ENCODE measurements at regions not wholly inside any gene's neighbourhood (a gene's known extent, or its start where the extent isn't known, plus 50 kb on each side); places are given as distances from the start of the nearest gene placed in this dataset.
A peak's percentile ranks its signal among the peaks of the same experiment; 100 is the strongest.

DNA sequence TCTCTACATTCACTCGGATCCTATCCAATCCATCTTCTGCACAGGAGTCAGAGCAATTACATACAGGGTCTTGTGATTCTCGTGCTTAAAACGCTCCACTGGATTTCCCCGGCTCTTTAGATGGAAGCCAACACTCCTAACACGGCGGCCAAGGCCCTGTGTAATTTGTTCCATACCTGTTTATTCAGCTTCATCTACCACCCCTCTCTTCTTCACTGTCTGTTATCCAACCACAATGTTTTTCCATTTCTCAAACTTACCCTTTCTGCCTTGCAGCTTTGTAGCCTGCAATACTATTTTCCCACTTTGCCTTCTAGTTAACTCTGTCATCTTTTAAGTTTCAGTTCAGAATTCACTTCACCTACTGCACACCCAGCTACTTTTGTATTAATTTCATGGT is 249.6 kb upstream of the USP25 start (continued):
- TF ChIP-seq, protein P1, sequence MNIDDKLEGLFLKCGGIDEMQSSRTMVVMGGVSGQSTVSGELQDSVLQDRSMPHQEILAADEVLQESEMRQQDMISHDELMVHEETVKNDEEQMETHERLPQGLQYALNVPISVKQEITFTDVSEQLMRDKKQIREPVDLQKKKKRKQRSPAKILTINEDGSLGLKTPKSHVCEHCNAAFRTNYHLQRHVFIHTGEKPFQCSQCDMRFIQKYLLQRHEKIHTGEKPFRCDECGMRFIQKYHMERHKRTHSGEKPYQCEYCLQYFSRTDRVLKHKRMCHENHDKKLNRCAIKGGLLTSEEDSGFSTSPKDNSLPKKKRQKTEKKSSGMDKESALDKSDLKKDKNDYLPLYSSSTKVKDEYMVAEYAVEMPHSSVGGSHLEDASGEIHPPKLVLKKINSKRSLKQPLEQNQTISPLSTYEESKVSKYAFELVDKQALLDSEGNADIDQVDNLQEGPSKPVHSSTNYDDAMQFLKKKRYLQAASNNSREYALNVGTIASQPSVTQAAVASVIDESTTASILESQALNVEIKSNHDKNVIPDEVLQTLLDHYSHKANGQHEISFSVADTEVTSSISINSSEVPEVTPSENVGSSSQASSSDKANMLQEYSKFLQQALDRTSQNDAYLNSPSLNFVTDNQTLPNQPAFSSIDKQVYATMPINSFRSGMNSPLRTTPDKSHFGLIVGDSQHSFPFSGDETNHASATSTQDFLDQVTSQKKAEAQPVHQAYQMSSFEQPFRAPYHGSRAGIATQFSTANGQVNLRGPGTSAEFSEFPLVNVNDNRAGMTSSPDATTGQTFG (tag by site-specific recombination; IDR thresholded peaks at IDR 0.05; ENCODE audit: borderline replicate concordance), result no peak
- TF ChIP-seq, protein P2, sequence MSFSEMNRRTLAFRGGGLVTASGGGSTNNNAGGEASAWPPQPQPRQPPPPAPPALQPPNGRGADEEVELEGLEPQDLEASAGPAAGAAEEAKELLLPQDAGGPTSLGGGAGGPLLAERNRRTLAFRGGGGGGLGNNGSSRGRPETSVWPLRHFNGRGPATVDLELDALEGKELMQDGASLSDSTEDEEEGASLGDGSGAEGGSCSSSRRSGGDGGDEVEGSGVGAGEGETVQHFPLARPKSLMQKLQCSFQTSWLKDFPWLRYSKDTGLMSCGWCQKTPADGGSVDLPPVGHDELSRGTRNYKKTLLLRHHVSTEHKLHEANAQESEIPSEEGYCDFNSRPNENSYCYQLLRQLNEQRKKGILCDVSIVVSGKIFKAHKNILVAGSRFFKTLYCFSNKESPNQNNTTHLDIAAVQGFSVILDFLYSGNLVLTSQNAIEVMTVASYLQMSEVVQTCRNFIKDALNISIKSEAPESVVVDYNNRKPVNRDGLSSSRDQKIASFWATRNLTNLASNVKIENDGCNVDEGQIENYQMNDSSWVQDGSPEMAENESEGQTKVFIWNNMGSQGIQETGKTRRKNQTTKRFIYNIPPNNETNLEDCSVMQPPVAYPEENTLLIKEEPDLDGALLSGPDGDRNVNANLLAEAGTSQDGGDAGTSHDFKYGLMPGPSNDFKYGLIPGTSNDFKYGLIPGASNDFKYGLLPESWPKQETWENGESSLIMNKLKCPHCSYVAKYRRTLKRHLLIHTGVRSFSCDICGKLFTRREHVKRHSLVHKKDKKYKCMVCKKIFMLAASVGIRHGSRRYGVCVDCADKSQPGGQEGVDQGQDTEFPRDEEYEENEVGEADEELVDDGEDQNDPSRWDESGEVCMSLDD (tag by site-specific recombination; IDR thresholded peaks at IDR 0.05), result no peak
- TF ChIP-seq ZNF514 (tag by site-specific recombination; IDR thresholded peaks at IDR 0.05) (no peak), BCL11A (tag by site-specific recombination; IDR thresholded peaks at IDR 0.05; ENCODE audit: low read depth) (no peak), ZSCAN23 (tag by site-specific recombination; IDR thresholded peaks at IDR 0.05) (no peak), ZNF16 (tag by site-specific recombination; IDR thresholded peaks at IDR 0.05; ENCODE audit: low read depth) (no peak)
- TF ChIP-seq, protein P3, sequence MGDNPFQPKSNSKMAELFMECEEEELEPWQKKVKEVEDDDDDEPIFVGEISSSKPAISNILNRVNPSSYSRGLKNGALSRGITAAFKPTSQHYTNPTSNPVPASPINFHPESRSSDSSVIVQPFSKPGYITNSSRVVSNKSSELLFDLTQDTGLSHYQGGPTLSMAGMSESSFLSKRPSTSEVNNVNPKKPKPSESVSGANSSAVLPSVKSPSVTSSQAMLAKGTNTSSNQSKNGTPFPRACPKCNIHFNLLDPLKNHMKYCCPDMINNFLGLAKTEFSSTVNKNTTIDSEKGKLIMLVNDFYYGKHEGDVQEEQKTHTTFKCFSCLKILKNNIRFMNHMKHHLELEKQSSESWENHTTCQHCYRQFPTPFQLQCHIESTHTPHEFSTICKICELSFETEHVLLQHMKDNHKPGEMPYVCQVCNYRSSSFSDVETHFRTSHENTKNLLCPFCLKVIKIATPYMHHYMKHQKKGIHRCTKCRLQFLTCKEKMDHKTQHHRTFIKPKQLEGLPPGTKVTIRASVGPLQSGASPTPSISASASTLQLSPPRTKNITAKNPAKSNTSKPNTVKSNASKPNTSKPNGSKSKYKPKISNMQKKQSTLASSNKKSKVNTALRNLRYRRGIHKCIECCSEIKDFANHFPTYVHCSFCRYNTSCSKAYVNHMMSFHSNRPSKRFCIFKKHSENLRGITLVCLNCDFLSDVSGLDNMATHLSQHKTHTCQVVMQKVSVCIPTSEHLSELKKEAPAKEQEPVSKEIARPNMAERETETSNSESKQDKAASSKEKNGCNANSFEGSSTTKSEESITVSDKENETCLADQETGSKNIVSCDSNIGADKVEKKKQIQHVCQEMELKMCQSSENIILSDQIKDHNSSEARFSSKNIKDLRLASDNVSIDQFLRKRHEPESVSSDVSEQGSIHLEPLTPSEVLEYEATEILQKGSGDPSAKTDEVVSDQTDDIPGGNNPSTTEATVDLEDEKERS (tag by site-specific recombination; IDR thresholded peaks at IDR 0.05), result no peak
- TF ChIP-seq, protein P4, sequence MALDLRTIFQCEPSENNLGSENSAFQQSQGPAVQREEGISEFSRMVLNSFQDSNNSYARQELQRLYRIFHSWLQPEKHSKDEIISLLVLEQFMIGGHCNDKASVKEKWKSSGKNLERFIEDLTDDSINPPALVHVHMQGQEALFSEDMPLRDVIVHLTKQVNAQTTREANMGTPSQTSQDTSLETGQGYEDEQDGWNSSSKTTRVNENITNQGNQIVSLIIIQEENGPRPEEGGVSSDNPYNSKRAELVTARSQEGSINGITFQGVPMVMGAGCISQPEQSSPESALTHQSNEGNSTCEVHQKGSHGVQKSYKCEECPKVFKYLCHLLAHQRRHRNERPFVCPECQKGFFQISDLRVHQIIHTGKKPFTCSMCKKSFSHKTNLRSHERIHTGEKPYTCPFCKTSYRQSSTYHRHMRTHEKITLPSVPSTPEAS (tag by site-specific recombination; IDR thresholded peaks at IDR 0.05), result no peak
- TF ChIP-seq, protein P5, sequence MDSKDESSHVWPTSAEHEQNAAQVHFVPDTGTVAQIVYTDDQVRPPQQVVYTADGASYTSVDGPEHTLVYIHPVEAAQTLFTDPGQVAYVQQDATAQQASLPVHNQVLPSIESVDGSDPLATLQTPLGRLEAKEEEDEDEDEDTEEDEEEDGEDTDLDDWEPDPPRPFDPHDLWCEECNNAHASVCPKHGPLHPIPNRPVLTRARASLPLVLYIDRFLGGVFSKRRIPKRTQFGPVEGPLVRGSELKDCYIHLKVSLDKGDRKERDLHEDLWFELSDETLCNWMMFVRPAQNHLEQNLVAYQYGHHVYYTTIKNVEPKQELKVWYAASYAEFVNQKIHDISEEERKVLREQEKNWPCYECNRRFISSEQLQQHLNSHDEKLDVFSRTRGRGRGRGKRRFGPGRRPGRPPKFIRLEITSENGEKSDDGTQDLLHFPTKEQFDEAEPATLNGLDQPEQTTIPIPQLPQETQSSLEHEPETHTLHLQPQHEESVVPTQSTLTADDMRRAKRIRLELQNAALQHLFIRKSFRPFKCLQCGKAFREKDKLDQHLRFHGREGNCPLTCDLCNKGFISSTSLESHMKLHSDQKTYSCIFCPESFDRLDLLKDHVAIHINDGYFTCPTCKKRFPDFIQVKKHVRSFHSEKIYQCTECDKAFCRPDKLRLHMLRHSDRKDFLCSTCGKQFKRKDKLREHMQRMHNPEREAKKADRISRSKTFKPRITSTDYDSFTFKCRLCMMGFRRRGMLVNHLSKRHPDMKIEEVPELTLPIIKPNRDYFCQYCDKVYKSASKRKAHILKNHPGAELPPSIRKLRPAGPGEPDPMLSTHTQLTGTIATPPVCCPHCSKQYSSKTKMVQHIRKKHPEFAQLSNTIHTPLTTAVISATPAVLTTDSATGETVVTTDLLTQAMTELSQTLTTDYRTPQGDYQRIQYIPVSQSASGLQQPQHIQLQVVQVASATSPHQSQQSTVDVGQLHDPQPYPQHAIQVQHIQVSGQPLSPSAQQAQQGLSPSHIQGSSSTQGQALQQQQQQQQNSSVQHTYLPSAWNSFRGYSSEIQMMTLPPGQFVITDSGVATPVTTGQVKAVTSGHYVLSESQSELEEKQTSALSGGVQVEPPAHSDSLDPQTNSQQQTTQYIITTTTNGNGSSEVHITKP (tag by site-specific recombination; IDR thresholded peaks at IDR 0.05), result no peak

DNA sequence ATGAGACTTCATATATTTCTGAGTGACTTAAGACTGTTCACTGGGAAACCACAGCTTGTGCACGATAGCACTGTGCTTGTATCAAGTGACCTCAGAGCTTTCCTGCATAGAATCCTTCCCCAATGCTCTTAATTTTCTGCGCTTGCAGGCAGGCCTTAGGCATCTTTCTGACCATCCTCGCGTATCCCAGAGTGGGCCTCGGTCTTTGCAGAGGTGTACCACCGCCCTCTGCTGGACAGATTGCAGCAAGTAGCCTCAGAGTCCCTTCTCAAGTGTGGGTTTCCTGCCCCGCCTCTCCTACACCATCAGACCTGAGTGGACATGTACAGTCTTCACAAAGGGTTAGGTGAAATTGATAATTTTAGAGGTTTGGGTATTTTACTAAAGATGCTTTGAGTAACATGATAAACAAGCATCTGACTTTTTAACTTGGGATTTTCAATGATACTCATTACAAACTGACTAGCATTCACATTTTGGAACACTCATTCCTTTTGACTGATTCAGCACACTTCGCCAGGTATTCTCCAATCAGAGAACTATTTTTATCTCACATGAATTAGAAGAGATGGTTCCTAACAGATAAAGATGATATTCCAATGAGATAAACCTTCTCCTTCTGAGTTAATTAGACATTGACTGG is 246.5 kb upstream of the USP25 start:
- no peak overlapping the region for H3K27ac ChIP-seq (ENCODE audit: extremely low read depth, low read depth, low read length)
- no peaks in the 10 kb centered on the region for H3K9me3 ChIP-seq (ENCODE audit: control insufficient read depth, insufficient read depth, low read depth, low read length)
- ChIA-PET POLR2A (interaction anchor here (1.5 kb wide), 1 partner anchor 418 kb away, joined by 12 read pairs; the partner anchor contains the start of gene NRIP1), CTCF (interaction anchor here (0.6 to 2.6 kb wide), 56 partner anchors 9 to 1272 kb away, joined by 3 to 15 read pairs (median 4); partner anchors contain the start of gene LIPI)
- no peaks in the 10 kb centered on the region for H3K36me3 ChIP-seq (ENCODE audit: control insufficient read depth in 2 of 2, insufficient read depth in 1 of 2, low read length in 2 of 2)
- H3K4me1 ChIP-seq (ENCODE audit: control insufficient read depth, insufficient read depth, low read length), result no peaks in the 10 kb centered on the region
- no peak overlapping the region for H3K4me3 ChIP-seq (ENCODE audit: low read depth, low read length)
- 0 out of 2 replicates have a peak, but pooled peaks have one; percentile 28 for TF ChIP-seq ZNF660 (tag by site-specific recombination; IDR thresholded peaks at IDR 0.05)
- TF ChIP-seq ZFP37 (tag by site-specific recombination; IDR thresholded peaks at IDR 0.05), result 0 out of 2 replicates have a peak, but pooled peaks have one; percentile 36
- peak; percentile 56 for TF ChIP-seq ZNF654 (tag by site-specific recombination; IDR thresholded peaks at IDR 0.05; ENCODE audit: low read depth)
- TF ChIP-seq, protein P6, sequence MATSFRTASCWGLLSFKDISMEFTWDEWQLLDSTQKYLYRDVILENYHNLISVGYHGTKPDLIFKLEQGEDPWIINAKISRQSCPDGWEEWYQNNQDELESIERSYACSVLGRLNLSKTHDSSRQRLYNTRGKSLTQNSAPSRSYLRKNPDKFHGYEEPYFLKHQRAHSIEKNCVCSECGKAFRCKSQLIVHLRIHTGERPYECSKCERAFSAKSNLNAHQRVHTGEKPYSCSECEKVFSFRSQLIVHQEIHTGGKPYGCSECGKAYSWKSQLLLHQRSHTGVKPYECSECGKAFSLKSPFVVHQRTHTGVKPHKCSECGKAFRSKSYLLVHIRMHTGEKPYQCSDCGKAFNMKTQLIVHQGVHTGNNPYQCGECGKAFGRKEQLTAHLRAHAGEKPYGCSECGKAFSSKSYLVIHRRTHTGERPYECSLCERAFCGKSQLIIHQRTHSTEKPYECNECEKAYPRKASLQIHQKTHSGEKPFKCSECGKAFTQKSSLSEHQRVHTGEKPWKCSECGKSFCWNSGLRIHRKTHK (tag by site-specific recombination; IDR thresholded peaks at IDR 0.05), result no peak
- peak; percentile 39; the same call in 1 of the 2 replicates for TF ChIP-seq ZNF335 (tag by site-specific recombination; conservative IDR thresholded peaks at IDR 0.05)
- no peak for TF ChIP-seq ZNF23 (tag by site-specific recombination; IDR thresholded peaks at IDR 0.05; ENCODE audit: borderline replicate concordance)
- no peak for TF ChIP-seq ZNF677 (tag by site-specific recombination; IDR thresholded peaks at IDR 0.05)
- TF ChIP-seq, protein P7, sequence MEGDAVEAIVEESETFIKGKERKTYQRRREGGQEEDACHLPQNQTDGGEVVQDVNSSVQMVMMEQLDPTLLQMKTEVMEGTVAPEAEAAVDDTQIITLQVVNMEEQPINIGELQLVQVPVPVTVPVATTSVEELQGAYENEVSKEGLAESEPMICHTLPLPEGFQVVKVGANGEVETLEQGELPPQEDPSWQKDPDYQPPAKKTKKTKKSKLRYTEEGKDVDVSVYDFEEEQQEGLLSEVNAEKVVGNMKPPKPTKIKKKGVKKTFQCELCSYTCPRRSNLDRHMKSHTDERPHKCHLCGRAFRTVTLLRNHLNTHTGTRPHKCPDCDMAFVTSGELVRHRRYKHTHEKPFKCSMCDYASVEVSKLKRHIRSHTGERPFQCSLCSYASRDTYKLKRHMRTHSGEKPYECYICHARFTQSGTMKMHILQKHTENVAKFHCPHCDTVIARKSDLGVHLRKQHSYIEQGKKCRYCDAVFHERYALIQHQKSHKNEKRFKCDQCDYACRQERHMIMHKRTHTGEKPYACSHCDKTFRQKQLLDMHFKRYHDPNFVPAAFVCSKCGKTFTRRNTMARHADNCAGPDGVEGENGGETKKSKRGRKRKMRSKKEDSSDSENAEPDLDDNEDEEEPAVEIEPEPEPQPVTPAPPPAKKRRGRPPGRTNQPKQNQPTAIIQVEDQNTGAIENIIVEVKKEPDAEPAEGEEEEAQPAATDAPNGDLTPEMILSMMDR (tag by site-specific recombination; IDR thresholded peaks at IDR 0.05), result peak; percentile 49; the same call in 1 of the 2 replicates

All from HEK293 (cell line).